ENCODE measurements at regions not wholly inside any gene's neighbourhood (a gene's known extent, or its start where the extent isn't known, plus 50 kb on each side); places are given as distances from the start of the nearest gene placed in this dataset.
"Not testable (repeated sequence)": the region's sequence is repeated elsewhere in the genome, so short reads cannot be mapped to it uniquely, and the experiment has no call there.

- Mint-ChIP-seq H3K27me3 (peaks cover 21 to 26% of the 10 kb centered on the region in 2 donors), H3K27ac (no peak overlapping the region), H3K9me3 (peaks cover 2 to 11% of the 10 kb centered on the region in 2 donors), H3K4me1 (ENCODE audit: low read depth in 2 of 2) (no peaks in the 10 kb centered on the region), H3K4me3 (no peak overlapping the region), H3K36me3 (ENCODE audit: insufficient read depth) (no peaks in the 10 kb centered on the region)
- ATAC-seq (replicated peaks) (no peak), DNase-seq (no peak)
These were observed 242.8 kb upstream of the VLDLR start for GRCh38 chr9:2378816-2379215.

GRCh38 chr9:2384741-2385140 is 236.8 kb upstream of the VLDLR start:
- Mint-ChIP-seq H3K36me3 (ENCODE audit: insufficient read depth) (no peaks in the 10 kb centered on the region), H3K4me3 (no peak overlapping the region), H3K27ac (no peak overlapping the region), H3K9me3 (peaks cover 2 to 8% of the 10 kb centered on the region in 2 donors), H3K4me1 (ENCODE audit: low read depth in 2 of 2) (no peaks in the 10 kb centered on the region), H3K27me3 (peaks cover 37 to 41% of the 10 kb centered on the region in 2 donors)
- no peak for DNase-seq
- no peak for ATAC-seq (replicated peaks)

GRCh38 chr9:2385746-2386145 is 235.8 kb upstream of the VLDLR start:
- Mint-ChIP-seq H3K36me3 (ENCODE audit: insufficient read depth) (no peaks in the 10 kb centered on the region), H3K4me1 (ENCODE audit: low read depth in 2 of 2) (no peaks in the 10 kb centered on the region), H3K27me3 (peaks cover 29 to 34% of the 10 kb centered on the region in 2 donors), H3K27ac (no peak overlapping the region), H3K9me3 (peaks cover 0 to 4% of the 10 kb centered on the region in 2 donors), H3K4me3 (no peak overlapping the region)
- DNase-seq: no peak
- no peak for ATAC-seq (replicated peaks)

GRCh38 chr9:2386566-2386965 is 235.0 kb upstream of the VLDLR start:
- Mint-ChIP-seq H3K4me3 (no peak overlapping the region), H3K27me3 (peaks cover 29 to 34% of the 10 kb centered on the region in 2 donors), H3K36me3 (ENCODE audit: insufficient read depth) (no peaks in the 10 kb centered on the region), H3K9me3 (peaks cover 0 to 4% of the 10 kb centered on the region in 2 donors), H3K27ac (no peak overlapping the region), H3K4me1 (ENCODE audit: low read depth in 2 of 2) (no peaks in the 10 kb centered on the region)
- ATAC-seq (replicated peaks): no peak
- no peak for DNase-seq

- Mint-ChIP-seq H3K36me3 (ENCODE audit: insufficient read depth) (no peaks in the 10 kb centered on the region), H3K27me3 (peaks cover 29 to 34% of the 10 kb centered on the region in 2 donors), H3K9me3 (peaks cover 0 to 4% of the 10 kb centered on the region in 2 donors), H3K4me3 (no peak overlapping the region), H3K4me1 (ENCODE audit: low read depth in 2 of 2) (no peaks in the 10 kb centered on the region), H3K27ac (no peak overlapping the region)
- DNase-seq (no peak), ATAC-seq (replicated peaks) (no peak)
These were observed 234.4 kb upstream of the VLDLR start for GRCh38 chr9:2387166-2387565.

- ATAC-seq (replicated peaks): no peak
- H3K4me1 Mint-ChIP-seq (ENCODE audit: low read depth in 2 of 2): no peaks in the 10 kb centered on the region
- H3K4me3 Mint-ChIP-seq: no peak overlapping the region
- no peak for DNase-seq
- no peak overlapping the region for H3K27ac Mint-ChIP-seq
- no peaks in the 10 kb centered on the region for H3K36me3 Mint-ChIP-seq (ENCODE audit: insufficient read depth)
- H3K9me3 Mint-ChIP-seq: peaks cover 0 to 3% of the 10 kb centered on the region in 2 donors
- peaks cover 12 to 19% of the 10 kb centered on the region in 2 donors for H3K27me3 Mint-ChIP-seq
These were observed 232.2 kb upstream of the VLDLR start for GRCh38 chr9:2389404-2389803.

- Mint-ChIP-seq H3K27me3 (peaks cover 9 to 15% of the 10 kb centered on the region in 2 donors), H3K36me3 (ENCODE audit: insufficient read depth) (no peaks in the 10 kb centered on the region), H3K9me3 (peaks cover 0 to 3% of the 10 kb centered on the region in 2 donors), H3K4me1 (ENCODE audit: low read depth in 2 of 2) (no peaks in the 10 kb centered on the region), H3K4me3 (no peak overlapping the region), H3K27ac (no peak overlapping the region)
- DNase-seq (no peak), ATAC-seq (replicated peaks) (no peak)
These were observed 231.6 kb upstream of the VLDLR start for GRCh38 chr9:2390028-2390427.

- not testable (repeated sequence) for DNase-seq; H3K27ac Mint-ChIP-seq; ATAC-seq (replicated peaks); H3K27me3 Mint-ChIP-seq; H3K36me3 Mint-ChIP-seq (ENCODE audit: insufficient read depth); H3K4me3 Mint-ChIP-seq; H3K4me1 Mint-ChIP-seq (ENCODE audit: low read depth in 2 of 2); H3K9me3 Mint-ChIP-seq
These were observed 230.0 kb upstream of the VLDLR start for GRCh38 chr9:2391509-2392132.

GRCh38 chr9:2394087-2394741 is 227.4 kb upstream of the VLDLR start:
- not testable (repeated sequence) for H3K36me3 Mint-ChIP-seq (ENCODE audit: insufficient read depth); DNase-seq; H3K4me1 Mint-ChIP-seq (ENCODE audit: low read depth in 2 of 2); ATAC-seq (replicated peaks); H3K27ac Mint-ChIP-seq; H3K9me3 Mint-ChIP-seq; H3K27me3 Mint-ChIP-seq; H3K4me3 Mint-ChIP-seq

GRCh38 chr9:2395814-2396612 is 225.6 kb upstream of the VLDLR start:
- Mint-ChIP-seq H3K9me3 (peaks cover 0 to 2% of the 10 kb centered on the region in 2 donors), H3K36me3 (ENCODE audit: insufficient read depth) (no peaks in the 10 kb centered on the region), H3K4me3 (no peak overlapping the region), H3K4me1 (ENCODE audit: low read depth in 2 of 2) (no peaks in the 10 kb centered on the region), H3K27ac (no peak overlapping the region), H3K27me3 (peaks cover 4 to 6% of the 10 kb centered on the region in 2 donors)
- ATAC-seq (replicated peaks) (no peak), DNase-seq (no peak)

GRCh38 chr9:2396622-2397285 is 224.8 kb upstream of the VLDLR start:
- DNase-seq (no peak), ATAC-seq (replicated peaks) (no peak)
- no peaks in the 10 kb centered on the region for H3K4me1 Mint-ChIP-seq (ENCODE audit: low read depth in 2 of 2)
- H3K27ac Mint-ChIP-seq: no peak overlapping the region
- H3K4me3 Mint-ChIP-seq: no peak overlapping the region
- no peaks in the 10 kb centered on the region for H3K36me3 Mint-ChIP-seq (ENCODE audit: insufficient read depth)
- H3K9me3 Mint-ChIP-seq: peaks cover 0 to 2% of the 10 kb centered on the region in 2 donors
- H3K27me3 Mint-ChIP-seq: peaks cover 4 to 6% of the 10 kb centered on the region in 2 donors

GRCh38 chr9:2397875-2398274 is 223.7 kb upstream of the VLDLR start:
- not testable (repeated sequence) for H3K4me1 Mint-ChIP-seq (ENCODE audit: low read depth in 2 of 2); ATAC-seq (replicated peaks); H3K36me3 Mint-ChIP-seq (ENCODE audit: insufficient read depth); H3K9me3 Mint-ChIP-seq; DNase-seq; H3K27ac Mint-ChIP-seq; H3K4me3 Mint-ChIP-seq
- peaks cover 10 to 17% of the 10 kb centered on the region in 2 donors for H3K27me3 Mint-ChIP-seq

- not testable (repeated sequence) for DNase-seq; H3K4me3 Mint-ChIP-seq; ATAC-seq (replicated peaks); H3K9me3 Mint-ChIP-seq; H3K36me3 Mint-ChIP-seq (ENCODE audit: insufficient read depth); H3K4me1 Mint-ChIP-seq (ENCODE audit: low read depth in 2 of 2); H3K27ac Mint-ChIP-seq
- H3K27me3 Mint-ChIP-seq: peaks cover 10 to 19% of the 10 kb centered on the region in 2 donors
These were observed 219.8 kb upstream of the VLDLR start for GRCh38 chr9:2401746-2402145.
